ENCODE measurements at regions not wholly inside any gene's neighbourhood (a gene's known extent, or its start where the extent isn't known, plus 50 kb on each side); places are given as distances from the start of the nearest gene placed in this dataset.

GRCh38 chrX:2609431-2610238, 81.5 kb upstream of the CD99 start:
- peak overlapping the region; percentile 74 for H3K4me3 ChIP-seq (ENCODE audit: low read length)

GRCh38 chrX:2608638-2609430, 82.3 kb upstream of the CD99 start:
- H3K4me3 ChIP-seq (ENCODE audit: low read length) = peak overlapping the region; percentile 74
- peak; percentile 71 for DNase-seq (ENCODE audit: low read depth, low spot score)

More at GRCh38 chrX:2609431-2610238, 81.5 kb upstream of the CD99 start:
- peak; percentile 7 for DNase-seq (ENCODE audit: low read depth, low spot score)

- no peak for DNase-seq (ENCODE audit: low read depth, low spot score)
- H3K4me3 ChIP-seq (ENCODE audit: low read length) = no peak overlapping the region
These were observed 84.0 kb upstream of the CD99 start for GRCh38 chrX:2607113-2607512.

GRCh38 chrX:2600564-2600963, 90.5 kb upstream of the CD99 start:
- H3K4me3 ChIP-seq (ENCODE audit: low read length) = no peak overlapping the region

GRCh38 chrX:2596555-2597255, 94.4 kb upstream of the CD99 start:
- DNase-seq (ENCODE audit: low read depth, low spot score) = no peak
- no peak overlapping the region for H3K4me3 ChIP-seq (ENCODE audit: low read length)

More at GRCh38 chrX:2600564-2600963, 90.5 kb upstream of the CD99 start:
- no peak for DNase-seq (ENCODE audit: low read depth, low spot score)

GRCh38 chrX:2596045-2596444, 95.0 kb upstream of the CD99 start:
- H3K4me3 ChIP-seq (ENCODE audit: low read length) = no peak overlapping the region
- DNase-seq (ENCODE audit: low read depth, low spot score) = no peak

GRCh38 chrX:2595258-2595657, 94.5 kb upstream of the DHRSX start:
- H3K4me3 ChIP-seq (ENCODE audit: low read length) = no peak overlapping the region
- DNase-seq (ENCODE audit: low read depth, low spot score) = no peak

- no peak for DNase-seq (ENCODE audit: low read depth, low spot score)
- H3K4me3 ChIP-seq (ENCODE audit: low read length) = no peak overlapping the region
These were observed 93.7 kb upstream of the DHRSX start for GRCh38 chrX:2594491-2594890.

- DNase-seq (ENCODE audit: low read depth, low spot score) = no peak
- H3K4me3 ChIP-seq (ENCODE audit: low read length) = no peak overlapping the region
These were observed 91.5 kb upstream of the DHRSX start for GRCh38 chrX:2592279-2592678.

GRCh38 chrX:2589186-2590020, 88.6 kb upstream of the DHRSX start:
- no peak for DNase-seq (ENCODE audit: low read depth, low spot score)
- no peak overlapping the region for H3K4me3 ChIP-seq (ENCODE audit: low read length)

GRCh38 chrX:2588049-2588448, 87.3 kb upstream of the DHRSX start:
- no peak for DNase-seq (ENCODE audit: low read depth, low spot score)
- H3K4me3 ChIP-seq (ENCODE audit: low read length) = no peak overlapping the region

- no peak overlapping the region for H3K4me3 ChIP-seq (ENCODE audit: low read length)
- no peak for DNase-seq (ENCODE audit: low read depth, low spot score)
These were observed 86.4 kb upstream of the DHRSX start for GRCh38 chrX:2587146-2587545.

- no peak for DNase-seq (ENCODE audit: low read depth, low spot score)
- no peak overlapping the region for H3K4me3 ChIP-seq (ENCODE audit: low read length)
These were observed 84.3 kb upstream of the DHRSX start for GRCh38 chrX:2585158-2585470.

- no peak overlapping the region for H3K4me3 ChIP-seq (ENCODE audit: low read length)
- no peak for DNase-seq (ENCODE audit: low read depth, low spot score)
These were observed 83.7 kb upstream of the DHRSX start for GRCh38 chrX:2584251-2585157.

GRCh38 chrX:2583194-2584162, 82.7 kb upstream of the DHRSX start:
- no peak for DNase-seq (ENCODE audit: low read depth, low spot score)
- no peak overlapping the region for H3K4me3 ChIP-seq (ENCODE audit: low read length)

GRCh38 chrX:2582667-2583066, 81.9 kb upstream of the DHRSX start:
- H3K4me3 ChIP-seq (ENCODE audit: low read length) = no peak overlapping the region
- no peak for DNase-seq (ENCODE audit: low read depth, low spot score)

- H3K4me3 ChIP-seq (ENCODE audit: low read length) = no peak overlapping the region
- no peak for DNase-seq (ENCODE audit: low read depth, low spot score)
These were observed 80.5 kb upstream of the DHRSX start for GRCh38 chrX:2581296-2581695.
